ENCODE measurements at regions not wholly inside any gene's neighbourhood (a gene's known extent, or its start where the extent isn't known, plus 50 kb on each side); places are given as distances from the start of the nearest gene placed in this dataset.
A peak's percentile ranks its signal among the peaks of the same experiment; 100 is the strongest.

DNA sequence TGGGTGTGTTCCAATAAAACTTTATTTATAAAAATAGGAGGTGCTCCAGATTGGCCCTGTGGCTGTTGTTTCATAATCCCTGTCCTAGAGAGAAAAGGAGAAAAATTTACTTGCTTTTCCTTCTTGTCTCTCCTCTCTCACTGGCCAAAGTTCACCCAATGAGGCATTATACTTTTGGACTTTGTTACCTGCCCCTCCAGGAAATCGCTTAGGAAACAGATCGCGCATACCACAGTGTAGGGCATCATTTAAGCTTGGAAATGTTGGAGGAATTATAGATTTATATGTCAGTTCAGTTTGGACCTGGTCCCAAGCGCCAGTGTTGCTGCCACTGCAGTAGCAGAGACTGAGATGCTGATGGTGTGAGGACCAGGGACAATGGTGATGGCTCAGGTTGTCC lies 337.6 kb upstream of the NR3C2 start:
- TF ChIP-seq, protein P1, sequence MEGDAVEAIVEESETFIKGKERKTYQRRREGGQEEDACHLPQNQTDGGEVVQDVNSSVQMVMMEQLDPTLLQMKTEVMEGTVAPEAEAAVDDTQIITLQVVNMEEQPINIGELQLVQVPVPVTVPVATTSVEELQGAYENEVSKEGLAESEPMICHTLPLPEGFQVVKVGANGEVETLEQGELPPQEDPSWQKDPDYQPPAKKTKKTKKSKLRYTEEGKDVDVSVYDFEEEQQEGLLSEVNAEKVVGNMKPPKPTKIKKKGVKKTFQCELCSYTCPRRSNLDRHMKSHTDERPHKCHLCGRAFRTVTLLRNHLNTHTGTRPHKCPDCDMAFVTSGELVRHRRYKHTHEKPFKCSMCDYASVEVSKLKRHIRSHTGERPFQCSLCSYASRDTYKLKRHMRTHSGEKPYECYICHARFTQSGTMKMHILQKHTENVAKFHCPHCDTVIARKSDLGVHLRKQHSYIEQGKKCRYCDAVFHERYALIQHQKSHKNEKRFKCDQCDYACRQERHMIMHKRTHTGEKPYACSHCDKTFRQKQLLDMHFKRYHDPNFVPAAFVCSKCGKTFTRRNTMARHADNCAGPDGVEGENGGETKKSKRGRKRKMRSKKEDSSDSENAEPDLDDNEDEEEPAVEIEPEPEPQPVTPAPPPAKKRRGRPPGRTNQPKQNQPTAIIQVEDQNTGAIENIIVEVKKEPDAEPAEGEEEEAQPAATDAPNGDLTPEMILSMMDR (conservative IDR thresholded peaks at IDR 0.05; ENCODE audit: control insufficient read depth, insufficient read depth, low read depth, low read length) = no peak
- DNase-seq (ENCODE audit: low read depth) = no peak

GRCh38 chr4:148778980-148779675 lies 336.9 kb upstream of the NR3C2 start:
- no peak overlapping the region for H3K4me3 ChIP-seq (ENCODE audit: control insufficient read depth, low read depth, low read length)
- DNase-seq (ENCODE audit: low read depth) = no peak
- TF ChIP-seq, protein P1 (conservative IDR thresholded peaks at IDR 0.05; ENCODE audit: control insufficient read depth, insufficient read depth, low read depth, low read length) = no peak

More for the DNA sequence above, 337.6 kb upstream of the NR3C2 start:
- no peak overlapping the region for H3K4me3 ChIP-seq (ENCODE audit: control insufficient read depth, low read depth, low read length)

DNA sequence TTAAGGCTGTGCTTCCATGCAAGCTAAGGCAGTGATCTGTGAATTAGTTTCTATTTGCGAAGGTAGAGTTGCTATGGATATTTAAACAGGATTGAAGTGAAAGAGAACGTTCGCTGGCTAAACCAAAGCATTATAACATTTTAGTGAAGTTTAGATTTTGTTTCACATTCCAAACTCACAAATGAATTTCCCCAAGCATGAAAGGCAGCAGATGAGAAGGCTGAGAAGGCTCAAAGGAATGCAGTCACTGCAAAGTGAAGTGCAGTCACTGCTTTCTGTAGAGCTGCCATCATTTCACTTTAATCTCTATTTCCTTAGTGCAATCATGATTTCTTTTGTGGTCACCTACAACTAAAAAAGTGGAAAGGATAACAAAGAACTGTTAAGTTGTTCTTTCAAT lies 334.7 kb upstream of the NR3C2 start:
- TF ChIP-seq, protein P1 (conservative IDR thresholded peaks at IDR 0.05; ENCODE audit: control insufficient read depth, insufficient read depth, low read depth, low read length) = no peak
- no peak overlapping the region for H3K4me3 ChIP-seq (ENCODE audit: control insufficient read depth, low read depth, low read length)
- no peak for DNase-seq (ENCODE audit: low read depth)

DNA sequence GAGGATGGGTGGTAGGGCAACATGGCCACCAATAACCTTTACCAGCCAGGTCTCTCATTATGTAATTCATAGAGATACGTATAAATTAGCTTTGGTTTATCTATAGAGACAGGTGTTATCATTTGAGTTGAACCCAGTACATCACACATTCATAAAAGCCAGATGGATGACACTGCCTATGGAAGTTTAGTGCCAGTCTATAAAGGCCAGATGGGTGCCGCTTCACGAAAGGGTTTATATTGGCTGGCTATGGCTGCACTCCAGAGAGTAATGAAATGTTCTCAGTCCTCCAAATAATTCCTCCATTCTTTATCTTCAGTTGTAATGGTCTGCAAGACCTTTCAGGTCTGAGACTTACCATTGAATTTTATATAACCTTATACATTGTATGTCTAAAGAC lies 331.9 kb upstream of the NR3C2 start:
- DNase-seq (ENCODE audit: low read depth) = no peak
- no peak overlapping the region for H3K4me3 ChIP-seq (ENCODE audit: control insufficient read depth, low read depth, low read length)
- TF ChIP-seq, protein P1 (conservative IDR thresholded peaks at IDR 0.05; ENCODE audit: control insufficient read depth, insufficient read depth, low read depth, low read length) = no peak

DNA sequence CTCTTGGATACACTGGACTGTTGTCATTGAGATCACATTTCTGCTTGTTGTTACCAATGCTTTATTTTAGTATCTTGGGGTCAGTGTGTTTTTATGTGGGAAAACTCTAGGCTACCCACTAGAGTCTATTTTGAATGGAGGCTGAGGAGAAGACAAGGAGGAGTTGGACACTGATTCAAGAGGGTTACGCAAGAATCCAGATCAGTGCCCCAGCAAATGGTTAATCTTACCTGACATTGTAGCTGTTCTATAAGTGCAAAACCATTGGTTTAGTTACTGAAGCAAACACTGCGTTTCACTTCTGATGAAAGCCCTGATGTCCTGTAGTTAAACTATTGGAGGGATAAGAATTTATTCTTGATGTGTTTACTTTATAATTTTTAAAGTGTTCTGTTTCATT lies 331.1 kb upstream of the NR3C2 start:
- H3K4me3 ChIP-seq (ENCODE audit: control insufficient read depth, low read depth, low read length) = no peak overlapping the region
- TF ChIP-seq, protein P1 (conservative IDR thresholded peaks at IDR 0.05; ENCODE audit: control insufficient read depth, insufficient read depth, low read depth, low read length) = no peak
- no peak for DNase-seq (ENCODE audit: low read depth)

GRCh38 chr4:148770848-148771247 lies 328.6 kb upstream of the NR3C2 start:
- TF ChIP-seq, protein P1 (conservative IDR thresholded peaks at IDR 0.05; ENCODE audit: control insufficient read depth, insufficient read depth, low read depth, low read length) = no peak
- peak; percentile 5 for DNase-seq (ENCODE audit: low read depth)
- H3K4me3 ChIP-seq (ENCODE audit: control insufficient read depth, low read depth, low read length) = no peak overlapping the region
